ENCODE measurements at regions not wholly inside any gene's neighbourhood (a gene's known extent, or its start where the extent isn't known, plus 50 kb on each side); places are given as distances from the start of the nearest gene placed in this dataset.

DNA sequence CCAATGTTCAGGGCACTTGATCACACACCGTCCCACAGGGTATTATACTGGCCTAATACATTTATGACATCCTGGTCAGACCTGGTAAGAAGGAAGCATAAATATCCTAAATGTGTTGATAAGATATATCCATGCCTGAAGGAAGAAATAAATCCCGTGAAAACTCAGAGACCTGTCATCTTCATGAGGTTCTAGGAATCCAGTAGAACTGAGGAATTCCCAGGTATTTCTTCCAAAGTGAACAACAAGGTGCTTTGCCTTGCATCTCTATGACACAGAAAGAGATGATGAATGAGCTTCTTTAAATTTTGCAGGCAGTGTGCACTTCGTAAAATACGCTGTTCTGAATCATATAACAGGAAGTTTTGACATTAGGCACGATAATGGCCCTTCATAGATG, 78.1 kb upstream of the VGLL3 start:
- Histone ChIP-seq H3K36me3 (ENCODE audit: insufficient read depth, low read length) (no peaks in the 10 kb centered on the region), H3K4me3 (ENCODE audit: insufficient read depth, low read length) (no peak overlapping the region), H2AFZ (ENCODE audit: low read length) (no peak overlapping the region), H3K27me3 (ENCODE audit: insufficient read depth, low read length) (no peaks in the 10 kb centered on the region), H3K9me3 (ENCODE audit: low read depth, low read length) (no peaks in the 10 kb centered on the region), H3K79me2 (ENCODE audit: insufficient read depth, low read length) (no peaks in the 10 kb centered on the region), H3K4me1 (ENCODE audit: insufficient read depth, low read length) (no peaks in the 10 kb centered on the region), H4K20me1 (ENCODE audit: insufficient read depth, low read length) (no peaks in the 10 kb centered on the region), H3K4me2 (ENCODE audit: insufficient read depth, low read length) (no peak overlapping the region), H3K27ac (ENCODE audit: low read depth, low read length) (no peak overlapping the region)
- TF ChIP-seq, protein P1, sequence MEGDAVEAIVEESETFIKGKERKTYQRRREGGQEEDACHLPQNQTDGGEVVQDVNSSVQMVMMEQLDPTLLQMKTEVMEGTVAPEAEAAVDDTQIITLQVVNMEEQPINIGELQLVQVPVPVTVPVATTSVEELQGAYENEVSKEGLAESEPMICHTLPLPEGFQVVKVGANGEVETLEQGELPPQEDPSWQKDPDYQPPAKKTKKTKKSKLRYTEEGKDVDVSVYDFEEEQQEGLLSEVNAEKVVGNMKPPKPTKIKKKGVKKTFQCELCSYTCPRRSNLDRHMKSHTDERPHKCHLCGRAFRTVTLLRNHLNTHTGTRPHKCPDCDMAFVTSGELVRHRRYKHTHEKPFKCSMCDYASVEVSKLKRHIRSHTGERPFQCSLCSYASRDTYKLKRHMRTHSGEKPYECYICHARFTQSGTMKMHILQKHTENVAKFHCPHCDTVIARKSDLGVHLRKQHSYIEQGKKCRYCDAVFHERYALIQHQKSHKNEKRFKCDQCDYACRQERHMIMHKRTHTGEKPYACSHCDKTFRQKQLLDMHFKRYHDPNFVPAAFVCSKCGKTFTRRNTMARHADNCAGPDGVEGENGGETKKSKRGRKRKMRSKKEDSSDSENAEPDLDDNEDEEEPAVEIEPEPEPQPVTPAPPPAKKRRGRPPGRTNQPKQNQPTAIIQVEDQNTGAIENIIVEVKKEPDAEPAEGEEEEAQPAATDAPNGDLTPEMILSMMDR (IDR thresholded peaks at IDR 0.05; ENCODE audit: extremely low read depth, low read depth, low read length), result no peak
- no peak for DNase-seq (ENCODE audit: insufficient read length, low spot score, missing footprints)

DNA sequence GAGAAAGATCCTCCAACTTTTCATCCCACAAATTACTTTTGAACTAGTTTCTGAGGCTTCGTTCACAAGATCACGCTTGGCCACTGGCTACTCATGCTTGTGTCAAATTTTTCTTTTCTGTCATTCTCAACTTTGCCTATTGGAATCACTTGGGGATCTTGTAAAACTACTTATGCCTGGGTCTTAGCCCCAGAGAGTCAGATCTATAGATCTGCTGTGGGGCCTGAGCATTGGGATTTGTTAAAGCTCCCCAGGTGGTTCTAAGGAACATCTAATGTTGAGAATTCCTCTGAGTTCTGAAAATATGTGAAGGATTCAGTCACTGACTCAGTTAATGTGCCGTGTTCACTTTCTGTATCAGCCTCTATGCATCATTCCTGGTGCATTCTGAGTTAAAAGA, 71.7 kb upstream of the VGLL3 start:
- Histone ChIP-seq H3K4me2 (ENCODE audit: insufficient read depth, low read length) (no peak overlapping the region), H3K27me3 (ENCODE audit: insufficient read depth, low read length) (peaks cover 3% of the 10 kb centered on the region), H3K4me3 (ENCODE audit: insufficient read depth, low read length) (no peak overlapping the region), H3K36me3 (ENCODE audit: insufficient read depth, low read length) (no peaks in the 10 kb centered on the region), H3K27ac (ENCODE audit: low read depth, low read length) (no peak overlapping the region), H3K79me2 (ENCODE audit: insufficient read depth, low read length) (no peaks in the 10 kb centered on the region), H4K20me1 (ENCODE audit: insufficient read depth, low read length) (no peaks in the 10 kb centered on the region), H2AFZ (ENCODE audit: low read length) (no peak overlapping the region), H3K9me3 (ENCODE audit: low read depth, low read length) (no peaks in the 10 kb centered on the region), H3K4me1 (ENCODE audit: insufficient read depth, low read length) (no peaks in the 10 kb centered on the region)
- no peak for DNase-seq (ENCODE audit: insufficient read length, low spot score, missing footprints)
- TF ChIP-seq, protein P1 (IDR thresholded peaks at IDR 0.05; ENCODE audit: extremely low read depth, low read depth, low read length), result no peak

DNA sequence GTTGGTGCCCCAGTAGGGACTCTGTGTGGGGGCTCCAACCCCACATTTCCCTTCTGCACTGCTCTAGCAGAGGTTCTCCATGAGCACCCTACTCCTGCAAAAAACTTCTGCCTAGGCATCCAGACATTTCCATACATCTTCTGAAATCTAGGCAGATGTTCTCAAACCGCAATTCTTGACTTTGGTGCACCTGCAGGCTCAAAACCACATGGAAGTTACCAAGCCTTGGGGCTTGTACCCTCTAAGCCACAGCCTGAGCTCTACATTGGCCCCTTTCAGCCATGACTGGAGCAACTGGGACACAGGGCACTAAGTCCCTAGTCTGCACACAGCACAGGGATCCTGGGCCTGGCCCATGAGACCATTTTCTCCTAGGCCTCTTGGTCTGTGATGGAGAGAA, 66.5 kb upstream of the VGLL3 start:
- no peak for DNase-seq (ENCODE audit: insufficient read length, low spot score, missing footprints)
- H3K4me3 ChIP-seq (ENCODE audit: insufficient read depth, low read length), result no peak overlapping the region
- H3K79me2 ChIP-seq (ENCODE audit: insufficient read depth, low read length), result no peaks in the 10 kb centered on the region
- H4K20me1 ChIP-seq (ENCODE audit: insufficient read depth, low read length), result no peaks in the 10 kb centered on the region
- no peaks in the 10 kb centered on the region for H3K4me1 ChIP-seq (ENCODE audit: insufficient read depth, low read length)
- no peak overlapping the region for H3K4me2 ChIP-seq (ENCODE audit: insufficient read depth, low read length)
- H3K36me3 ChIP-seq (ENCODE audit: insufficient read depth, low read length), result no peaks in the 10 kb centered on the region
- H2AFZ ChIP-seq (ENCODE audit: low read length), result no peak overlapping the region
- H3K27me3 ChIP-seq (ENCODE audit: insufficient read depth, low read length), result no peaks in the 10 kb centered on the region
- no peaks in the 10 kb centered on the region for H3K9me3 ChIP-seq (ENCODE audit: low read depth, low read length)
- no peak overlapping the region for H3K27ac ChIP-seq (ENCODE audit: low read depth, low read length)
- TF ChIP-seq, protein P1 (IDR thresholded peaks at IDR 0.05; ENCODE audit: extremely low read depth, low read depth, low read length), result no peak

DNA sequence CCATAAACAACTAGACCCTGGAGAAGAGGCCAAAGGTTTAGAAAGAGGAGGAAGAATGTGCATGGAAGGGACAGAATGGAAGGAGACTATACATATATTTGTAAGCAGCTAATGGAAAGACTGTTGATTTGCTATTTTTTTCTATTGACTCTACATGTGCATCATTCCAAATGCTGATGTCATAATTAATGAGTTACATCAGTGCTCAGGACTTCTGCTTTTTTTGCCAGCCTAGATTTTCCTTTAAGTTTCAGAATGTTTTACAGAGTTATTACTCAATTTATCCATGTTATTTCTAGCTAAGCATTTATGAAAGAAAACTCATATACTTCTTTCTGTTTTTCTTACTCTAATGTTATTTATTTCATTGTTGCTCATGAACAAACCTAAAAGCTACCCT, 62.6 kb upstream of the VGLL3 start:
- TF ChIP-seq, protein P1 (IDR thresholded peaks at IDR 0.05; ENCODE audit: extremely low read depth, low read depth, low read length), result no peak

More for the DNA sequence above, 62.6 kb upstream of the VGLL3 start:
- no peaks in the 10 kb centered on the region for H3K9me3 ChIP-seq (ENCODE audit: low read depth, low read length)
- H3K27ac ChIP-seq (ENCODE audit: low read depth, low read length), result no peak overlapping the region
- H3K36me3 ChIP-seq (ENCODE audit: insufficient read depth, low read length), result no peaks in the 10 kb centered on the region
- no peak overlapping the region for H3K4me2 ChIP-seq (ENCODE audit: insufficient read depth, low read length)
- no peaks in the 10 kb centered on the region for H3K27me3 ChIP-seq (ENCODE audit: insufficient read depth, low read length)
- H4K20me1 ChIP-seq (ENCODE audit: insufficient read depth, low read length), result no peaks in the 10 kb centered on the region
- no peaks in the 10 kb centered on the region for H3K79me2 ChIP-seq (ENCODE audit: insufficient read depth, low read length)
- H2AFZ ChIP-seq (ENCODE audit: low read length), result no peak overlapping the region
- H3K4me3 ChIP-seq (ENCODE audit: insufficient read depth, low read length), result no peak overlapping the region
- no peak for DNase-seq (ENCODE audit: insufficient read length, low spot score, missing footprints)
- no peaks in the 10 kb centered on the region for H3K4me1 ChIP-seq (ENCODE audit: insufficient read depth, low read length)
